ENCODE measurements at regions not wholly inside any gene's neighbourhood (a gene's known extent, or its start where the extent isn't known, plus 50 kb on each side); places are given as distances from the start of the nearest gene placed in this dataset.

GRCh38 chr3:26049951-26050350, 260.1 kb downstream of the OXSM start:
- H3K4me3 Mint-ChIP-seq: no peak overlapping the region
- ATAC-seq (ENCODE audit: low read depth) (no peak), DNase-seq (no peak)
- H3K9me3 Mint-ChIP-seq: no peaks in the 10 kb centered on the region
- no peak for TF ChIP-seq CTCF (IDR thresholded peaks at IDR 0.05)
- H3K27ac Mint-ChIP-seq: no peak overlapping the region
- ChIA-PET POLR2A (no interaction called here), CTCF (no interaction called here)
- H3K4me1 Mint-ChIP-seq: no peaks in the 10 kb centered on the region
- no peaks in the 10 kb centered on the region for H3K27me3 Mint-ChIP-seq
- no peaks in the 10 kb centered on the region for H3K36me3 Mint-ChIP-seq (ENCODE audit: low read depth)
- intact Hi-C loops (cut with micrococcal nuclease): no loop called here

- Mint-ChIP-seq H3K4me1 (no peaks in the 10 kb centered on the region), H3K27ac (no peak overlapping the region), H3K9me3 (no peaks in the 10 kb centered on the region), H3K27me3 (no peaks in the 10 kb centered on the region), H3K36me3 (ENCODE audit: low read depth) (no peaks in the 10 kb centered on the region), H3K4me3 (no peak overlapping the region)
- no peak for TF ChIP-seq CTCF (IDR thresholded peaks at IDR 0.05)
- intact Hi-C loops (cut with micrococcal nuclease): no loop called here
- POLR2A ChIA-PET: no interaction called here
- ATAC-seq (ENCODE audit: low read depth): no peak
- CTCF ChIA-PET: no interaction called here
- no peak for DNase-seq
Observed at GRCh38 chr3:26050776-26051175, 260.9 kb downstream of the OXSM start.

GRCh38 chr3:26058901-26059321, 269.0 kb downstream of the OXSM start:
- CTCF ChIA-PET: no interaction called here

GRCh38 chr3:26061947-26062346, 272.1 kb downstream of the OXSM start:
- POLR2A ChIA-PET: no interaction called here
- ATAC-seq (ENCODE audit: low read depth): no peak
- CTCF ChIA-PET: no interaction called here

More at GRCh38 chr3:26058901-26059321, 269.0 kb downstream of the OXSM start:
- H3K4me3 Mint-ChIP-seq: no peak overlapping the region
- TF ChIP-seq CTCF (IDR thresholded peaks at IDR 0.05): no peak
- no peak overlapping the region for H3K27ac Mint-ChIP-seq
- H3K4me1 Mint-ChIP-seq: no peaks in the 10 kb centered on the region
- no peak for DNase-seq
- H3K9me3 Mint-ChIP-seq: no peaks in the 10 kb centered on the region
- POLR2A ChIA-PET: no interaction called here
- H3K27me3 Mint-ChIP-seq: no peaks in the 10 kb centered on the region
- intact Hi-C loops (cut with micrococcal nuclease): no loop called here
- H3K36me3 Mint-ChIP-seq (ENCODE audit: low read depth): no peaks in the 10 kb centered on the region
- ATAC-seq (ENCODE audit: low read depth): no peak

GRCh38 chr3:26064297-26064696, 274.4 kb downstream of the OXSM start:
- Mint-ChIP-seq H3K4me1 (no peaks in the 10 kb centered on the region), H3K36me3 (ENCODE audit: low read depth) (no peaks in the 10 kb centered on the region), H3K27me3 (no peaks in the 10 kb centered on the region), H3K4me3 (no peak overlapping the region), H3K9me3 (no peaks in the 10 kb centered on the region), H3K27ac (no peak overlapping the region)
- intact Hi-C loops (cut with micrococcal nuclease): no loop called here
- DNase-seq (no peak), ATAC-seq (ENCODE audit: low read depth) (no peak)
- no peak for TF ChIP-seq CTCF (IDR thresholded peaks at IDR 0.05)
- POLR2A ChIA-PET: no interaction called here
- CTCF ChIA-PET: no interaction called here

More at GRCh38 chr3:26061947-26062346, 272.1 kb downstream of the OXSM start:
- H3K27ac Mint-ChIP-seq: no peak overlapping the region
- intact Hi-C loops (cut with micrococcal nuclease): no loop called here
- H3K9me3 Mint-ChIP-seq: no peaks in the 10 kb centered on the region
- H3K36me3 Mint-ChIP-seq (ENCODE audit: low read depth): no peaks in the 10 kb centered on the region
- H3K4me1 Mint-ChIP-seq: no peaks in the 10 kb centered on the region
- H3K4me3 Mint-ChIP-seq: no peak overlapping the region
- no peak for TF ChIP-seq CTCF (IDR thresholded peaks at IDR 0.05)
- H3K27me3 Mint-ChIP-seq: no peaks in the 10 kb centered on the region
- no peak for DNase-seq

Data from activated B cell treated with CpG ODN at 0.5 μM for 24 hours (primary cell).